ENCODE measurements at regions not wholly inside any gene's neighbourhood (a gene's known extent, or its start where the extent isn't known, plus 50 kb on each side); places are given as distances from the start of the nearest gene placed in this dataset.
"Not testable (repeated sequence)": the region's sequence is repeated elsewhere in the genome, so short reads cannot be mapped to it uniquely, and the experiment has no call there.

DNA sequence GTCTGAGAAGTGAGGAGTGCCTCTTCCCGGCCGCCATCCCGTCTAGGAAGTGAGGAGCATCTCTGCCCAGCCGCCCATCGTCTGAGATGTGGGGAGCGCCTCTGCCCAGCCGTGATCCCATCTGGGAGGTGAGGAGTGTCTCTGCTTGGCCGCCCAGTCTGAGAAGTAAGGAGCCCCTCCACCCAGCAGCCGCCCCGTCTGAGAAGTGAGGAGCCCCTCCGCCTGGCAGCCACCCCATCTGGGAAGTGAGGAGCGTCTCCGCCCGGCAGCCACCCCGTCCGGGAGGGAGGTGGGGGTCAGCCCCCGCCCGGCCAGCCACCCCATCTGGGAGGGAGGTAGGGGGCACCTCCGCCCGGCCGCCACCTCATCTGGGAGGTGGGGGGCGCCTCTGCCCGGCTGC is 940.2 kb downstream of the PRIM2 start:
- H2AFZ ChIP-seq (ENCODE audit: low read length); H3K27me3 ChIP-seq (ENCODE audit: control insufficient read depth in 1 of 2, insufficient read depth in 2 of 2, low read length in 2 of 2); intact Hi-C loops (cut with micrococcal nuclease; ENCODE audit: unreplicated experiment); H3K4me2 ChIP-seq (ENCODE audit: low read depth, low read length); FAIRE-seq; DNase-seq (ENCODE audit: low spot score); CTCF ChIA-PET (ENCODE audit: low intra/inter-chr PET ratio, low total read pairs); BruUV-seq (replicated peaks); H4K20me1 ChIP-seq (ENCODE audit: insufficient read depth, low read length); in situ Hi-C loops (cut with HindIII; ENCODE audit: extremely low pct_ligation_motif_present, low pct_unique_long_range_greater_than_20kb); H3K9ac ChIP-seq (ENCODE audit: insufficient read depth, low read depth, low read length); H3K4me3 ChIP-seq (replicated peaks in 1 of 3; ENCODE audit: insufficient read depth in 1 of 3, low read depth in 2 of 3, low read length in 3 of 3); H3K79me2 ChIP-seq (ENCODE audit: insufficient read depth, low read length); H3K27ac ChIP-seq (ENCODE audit: extremely low read length, insufficient read depth, low read length); H3K9me3 ChIP-seq (ENCODE audit: low read length); H3K36me3 ChIP-seq (replicated peaks in 1 of 2; ENCODE audit: control insufficient read depth in 1 of 2, insufficient read depth in 2 of 2, low read length in 2 of 2); POLR2A ChIA-PET; H3K4me1 ChIP-seq (ENCODE audit: insufficient read depth, low read length); ATAC-seq: not testable (repeated sequence)
- 28% methylated on average over 11 of the region's 23 CpGs for WGBS (ENCODE audit: low lambda C conversion rate)

DNA sequence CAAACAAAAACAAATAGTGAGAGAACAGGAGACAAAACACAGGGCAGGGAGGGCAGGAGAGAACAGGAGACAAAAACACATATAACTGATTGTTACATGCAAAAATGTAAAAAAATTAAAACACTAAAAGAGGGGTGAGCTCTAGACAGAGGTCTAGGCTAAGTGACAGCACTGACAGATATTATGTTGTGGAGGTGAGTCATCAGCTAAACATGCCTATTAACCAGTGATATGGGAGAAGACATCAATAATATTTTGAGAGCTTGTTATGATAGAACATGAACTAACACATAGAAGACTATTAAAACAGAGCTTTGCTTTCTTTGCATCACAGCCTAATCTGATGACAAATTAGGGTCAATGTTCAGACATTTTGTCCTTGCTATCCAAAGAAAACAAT is 972.7 kb downstream of the PRIM2 start:
- H3K79me2 ChIP-seq (ENCODE audit: insufficient read depth, low read length) = no peaks in the 10 kb centered on the region
- no peak overlapping the region for H3K27ac ChIP-seq (ENCODE audit: extremely low read length, insufficient read depth, low read length)
- no peak overlapping the region for H3K4me2 ChIP-seq (ENCODE audit: low read depth, low read length)
- FAIRE-seq (no peak), ATAC-seq (no peak), DNase-seq (ENCODE audit: low spot score) (no peak)
- H3K4me1 ChIP-seq (ENCODE audit: insufficient read depth, low read length) = no peaks in the 10 kb centered on the region
- no peak overlapping the region for H3K4me3 ChIP-seq (replicated peaks in 1 of 3; ENCODE audit: insufficient read depth in 1 of 3, low read depth in 2 of 3, low read length in 3 of 3)
- peaks cover 58% of the 10 kb centered on the region for H3K9me3 ChIP-seq (ENCODE audit: low read length)
- H4K20me1 ChIP-seq (ENCODE audit: insufficient read depth, low read length) = no peaks in the 10 kb centered on the region
- no peak overlapping the region for H3K9ac ChIP-seq (ENCODE audit: insufficient read depth, low read depth, low read length)
- TF ChIP-seq GFI1 (CRISPR knock-in tag; IDR thresholded peaks at IDR 0.05; ENCODE audit: borderline replicate concordance) (no peak), ZBTB38 (CRISPR knock-in tag; IDR thresholded peaks at IDR 0.05) (no peak), ZSCAN25 (CRISPR knock-in tag; IDR thresholded peaks at IDR 0.05) (no peak)
- TF ChIP-seq, protein P1, sequence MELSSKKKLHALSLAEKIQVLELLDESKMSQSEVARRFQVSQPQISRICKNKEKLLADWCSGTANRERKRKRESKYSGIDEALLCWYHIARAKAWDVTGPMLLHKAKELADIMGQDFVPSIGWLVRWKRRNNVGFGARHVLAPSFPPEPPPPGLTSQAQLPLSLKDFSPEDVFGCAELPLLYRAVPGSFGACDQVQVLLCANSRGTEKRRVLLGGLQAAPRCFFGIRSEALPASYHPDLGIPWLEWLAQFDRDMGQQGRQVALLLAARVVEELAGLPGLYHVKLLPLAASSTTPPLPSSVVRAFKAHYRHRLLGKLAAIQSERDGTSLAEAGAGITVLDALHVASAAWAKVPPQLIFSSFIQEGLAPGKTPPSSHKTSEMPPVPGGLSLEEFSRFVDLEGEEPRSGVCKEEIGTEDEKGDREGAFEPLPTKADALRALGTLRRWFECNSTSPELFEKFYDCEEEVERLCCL (CRISPR knock-in tag; IDR thresholded peaks at IDR 0.05; ENCODE audit: borderline replicate concordance) = no peak
- BruUV-seq (replicated peaks) = no TSS peak
- in situ Hi-C loops (cut with HindIII; ENCODE audit: extremely low pct_ligation_motif_present, low pct_unique_long_range_greater_than_20kb) = no loop called here
- CTCF ChIA-PET (ENCODE audit: low intra/inter-chr PET ratio, low total read pairs) = no interaction called here
- H3K27me3 ChIP-seq (ENCODE audit: control insufficient read depth in 1 of 2, insufficient read depth in 2 of 2, low read length in 2 of 2) = no peaks in the 10 kb centered on the region
- POLR2A ChIA-PET = no interaction called here
- no peak overlapping the region for H2AFZ ChIP-seq (ENCODE audit: low read length)
- intact Hi-C loops (cut with micrococcal nuclease; ENCODE audit: unreplicated experiment) = no loop called here
- H3K36me3 ChIP-seq (replicated peaks in 1 of 2; ENCODE audit: control insufficient read depth in 1 of 2, insufficient read depth in 2 of 2, low read length in 2 of 2) = no peaks in the 10 kb centered on the region

DNA sequence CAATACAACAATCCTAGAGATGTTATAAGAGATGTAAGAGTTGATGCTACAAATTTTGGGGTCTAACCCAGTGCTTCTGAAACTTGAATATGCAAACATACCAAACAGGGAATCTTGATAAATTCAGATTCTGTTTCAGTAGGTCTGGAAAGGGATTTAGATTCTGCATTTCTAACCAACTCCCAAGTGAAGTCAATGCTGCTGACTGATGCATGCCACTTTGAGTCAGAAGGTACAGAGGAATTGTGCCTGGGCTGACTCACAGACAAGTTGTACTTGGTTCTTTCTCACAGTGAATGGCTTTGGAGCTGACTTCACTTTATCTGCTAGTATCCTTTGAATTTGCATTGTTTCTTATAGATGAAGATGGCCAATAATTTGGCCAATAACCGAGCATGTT is 973.9 kb downstream of the PRIM2 start:
- POLR2A ChIA-PET; intact Hi-C loops (cut with micrococcal nuclease; ENCODE audit: unreplicated experiment); ATAC-seq: not testable (repeated sequence)

DNA sequence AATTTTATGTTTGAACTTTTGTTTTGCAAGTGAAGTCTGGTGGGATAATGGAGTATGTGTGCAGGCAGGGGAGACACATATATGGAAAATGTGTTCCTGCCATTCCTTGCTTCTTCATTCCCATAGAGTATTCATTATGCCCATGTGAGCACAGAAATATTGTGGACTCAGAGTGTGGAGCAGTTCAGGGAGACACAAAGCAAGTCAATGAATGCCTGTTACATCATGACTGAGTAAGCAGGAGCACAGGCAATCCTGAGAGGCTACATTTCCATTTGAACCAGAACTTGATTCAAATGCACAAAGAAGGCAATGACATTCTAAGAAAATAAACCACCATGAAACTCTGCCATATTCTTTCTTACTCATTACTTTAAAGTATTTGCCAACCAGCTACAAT is 990.5 kb downstream of the PRIM2 start:
- FAIRE-seq; DNase-seq (ENCODE audit: low spot score); H3K79me2 ChIP-seq (ENCODE audit: insufficient read depth, low read length); H3K27me3 ChIP-seq (ENCODE audit: control insufficient read depth in 1 of 2, insufficient read depth in 2 of 2, low read length in 2 of 2); ATAC-seq; CTCF ChIA-PET (ENCODE audit: low intra/inter-chr PET ratio, low total read pairs); BruUV-seq (replicated peaks); POLR2A ChIA-PET; H3K4me1 ChIP-seq (ENCODE audit: insufficient read depth, low read length); H3K9ac ChIP-seq (ENCODE audit: insufficient read depth, low read depth, low read length); H3K36me3 ChIP-seq (replicated peaks in 1 of 2; ENCODE audit: control insufficient read depth in 1 of 2, insufficient read depth in 2 of 2, low read length in 2 of 2); H3K27ac ChIP-seq (ENCODE audit: extremely low read length, insufficient read depth, low read length); H2AFZ ChIP-seq (ENCODE audit: low read length); in situ Hi-C loops (cut with HindIII; ENCODE audit: extremely low pct_ligation_motif_present, low pct_unique_long_range_greater_than_20kb); H3K4me3 ChIP-seq (replicated peaks in 1 of 3; ENCODE audit: insufficient read depth in 1 of 3, low read depth in 2 of 3, low read length in 3 of 3); intact Hi-C loops (cut with micrococcal nuclease; ENCODE audit: unreplicated experiment); H3K4me2 ChIP-seq (ENCODE audit: low read depth, low read length); H4K20me1 ChIP-seq (ENCODE audit: insufficient read depth, low read length): not testable (repeated sequence)
- H3K9me3 ChIP-seq (ENCODE audit: low read length) = peaks cover 49% of the 10 kb centered on the region

More for the DNA sequence above, 973.9 kb downstream of the PRIM2 start:
- CTCF ChIA-PET (ENCODE audit: low intra/inter-chr PET ratio, low total read pairs); DNase-seq (ENCODE audit: low spot score); H3K27me3 ChIP-seq (ENCODE audit: control insufficient read depth in 1 of 2, insufficient read depth in 2 of 2, low read length in 2 of 2); H3K36me3 ChIP-seq (replicated peaks in 1 of 2; ENCODE audit: control insufficient read depth in 1 of 2, insufficient read depth in 2 of 2, low read length in 2 of 2); H3K4me2 ChIP-seq (ENCODE audit: low read depth, low read length); H3K4me3 ChIP-seq (replicated peaks in 1 of 3; ENCODE audit: insufficient read depth in 1 of 3, low read depth in 2 of 3, low read length in 3 of 3); H3K4me1 ChIP-seq (ENCODE audit: insufficient read depth, low read length); in situ Hi-C loops (cut with HindIII; ENCODE audit: extremely low pct_ligation_motif_present, low pct_unique_long_range_greater_than_20kb); BruUV-seq (replicated peaks); FAIRE-seq; H3K27ac ChIP-seq (ENCODE audit: extremely low read length, insufficient read depth, low read length); H4K20me1 ChIP-seq (ENCODE audit: insufficient read depth, low read length); H3K9ac ChIP-seq (ENCODE audit: insufficient read depth, low read depth, low read length); H3K79me2 ChIP-seq (ENCODE audit: insufficient read depth, low read length); H2AFZ ChIP-seq (ENCODE audit: low read length): not testable (repeated sequence)
- WGBS (ENCODE audit: low lambda C conversion rate) = 0% methylated on average over 1 of the region's 1 CpG
- H3K9me3 ChIP-seq (ENCODE audit: low read length) = peaks cover 55% of the 10 kb centered on the region

All from HepG2 (cell line).